ENCODE measurements at regions not wholly inside any gene's neighbourhood (a gene's known extent, or its start where the extent isn't known, plus 50 kb on each side); places are given as distances from the start of the nearest gene placed in this dataset.

GRCh38 chrX:115363897-115364296, 74.4 kb downstream of the LUZP4 start:
- Mint-ChIP-seq H3K27ac (no peak overlapping the region), H3K9me3 (no peaks in the 10 kb centered on the region), H3K4me1 (ENCODE audit: low read depth) (peaks cover 16% of the 10 kb centered on the region)

GRCh38 chrX:115364670-115365069, 75.2 kb downstream of the LUZP4 start:
- Mint-ChIP-seq H3K27me3 (ENCODE audit: insufficient read depth) (no peaks in the 10 kb centered on the region; the same call in none of the 2 replicates), H3K9me3 (no peaks in the 10 kb centered on the region), H3K4me1 (ENCODE audit: low read depth) (peaks cover 16% of the 10 kb centered on the region), H3K4me3 (no peak overlapping the region), H3K36me3 (ENCODE audit: low read depth) (no peaks in the 10 kb centered on the region), H3K27ac (no peak overlapping the region)
- DNase-seq, result no peak
- TF ChIP-seq CTCF (IDR thresholded peaks at IDR 0.05), result no peak

More at GRCh38 chrX:115363897-115364296, 74.4 kb downstream of the LUZP4 start:
- no peaks in the 10 kb centered on the region for H3K36me3 Mint-ChIP-seq (ENCODE audit: low read depth)
- H3K4me3 Mint-ChIP-seq, result no peak overlapping the region
- no peaks in the 10 kb centered on the region; the same call in none of the 2 replicates for H3K27me3 Mint-ChIP-seq (ENCODE audit: insufficient read depth)
- no peak for TF ChIP-seq CTCF (IDR thresholded peaks at IDR 0.05)
- no peak for DNase-seq

- no peak for DNase-seq
- Mint-ChIP-seq H3K4me3 (no peak overlapping the region), H3K27ac (no peak overlapping the region), H3K27me3 (ENCODE audit: insufficient read depth) (no peaks in the 10 kb centered on the region; the same call in none of the 2 replicates), H3K4me1 (ENCODE audit: low read depth) (peaks cover 18% of the 10 kb centered on the region), H3K36me3 (ENCODE audit: low read depth) (no peaks in the 10 kb centered on the region), H3K9me3 (no peaks in the 10 kb centered on the region)
- TF ChIP-seq CTCF (IDR thresholded peaks at IDR 0.05), result no peak
Observed at GRCh38 chrX:115366535-115366934, 77.0 kb downstream of the LUZP4 start.

GRCh38 chrX:115367455-115367854, 77.9 kb downstream of the LUZP4 start:
- DNase-seq, result no peak
- peak overlapping the region; percentile 21 for H3K27ac Mint-ChIP-seq
- no peaks in the 10 kb centered on the region; the same call in none of the 2 replicates for H3K27me3 Mint-ChIP-seq (ENCODE audit: insufficient read depth)
- TF ChIP-seq CTCF (IDR thresholded peaks at IDR 0.05), result no peak
- peaks cover 27% of the 10 kb centered on the region for H3K4me1 Mint-ChIP-seq (ENCODE audit: low read depth)
- no peak overlapping the region for H3K4me3 Mint-ChIP-seq
- H3K9me3 Mint-ChIP-seq, result no peaks in the 10 kb centered on the region
- H3K36me3 Mint-ChIP-seq (ENCODE audit: low read depth), result no peaks in the 10 kb centered on the region

GRCh38 chrX:115367951-115368350, 78.4 kb downstream of the LUZP4 start:
- Mint-ChIP-seq H3K36me3 (ENCODE audit: low read depth) (no peaks in the 10 kb centered on the region), H3K4me3 (no peak overlapping the region), H3K27me3 (ENCODE audit: insufficient read depth) (no peaks in the 10 kb centered on the region; the same call in 1 of the 2 replicates), H3K27ac (peak overlapping the region; percentile 21; the same call in 1 of the 2 replicates), H3K9me3 (no peaks in the 10 kb centered on the region), H3K4me1 (ENCODE audit: low read depth) (peaks cover 32% of the 10 kb centered on the region)
- TF ChIP-seq CTCF (IDR thresholded peaks at IDR 0.05), result no peak
- no peak for DNase-seq

GRCh38 chrX:115368876-115369275, 79.4 kb downstream of the LUZP4 start:
- no peak for TF ChIP-seq CTCF (IDR thresholded peaks at IDR 0.05)
- DNase-seq, result no peak
- no peaks in the 10 kb centered on the region for H3K9me3 Mint-ChIP-seq
- peaks cover 37% of the 10 kb centered on the region for H3K4me1 Mint-ChIP-seq (ENCODE audit: low read depth)
- H3K27ac Mint-ChIP-seq, result no peak overlapping the region
- no peak overlapping the region for H3K4me3 Mint-ChIP-seq
- H3K27me3 Mint-ChIP-seq (ENCODE audit: insufficient read depth), result no peaks in the 10 kb centered on the region; the same call in 1 of the 2 replicates
- H3K36me3 Mint-ChIP-seq (ENCODE audit: low read depth), result no peaks in the 10 kb centered on the region

Measured in HFFc6 (cell line).